ENCODE measurements at regions not wholly inside any gene's neighbourhood (a gene's known extent, or its start where the extent isn't known, plus 50 kb on each side); places are given as distances from the start of the nearest gene placed in this dataset.
"Not testable (repeated sequence)": the region's sequence is repeated elsewhere in the genome, so short reads cannot be mapped to it uniquely, and the experiment has no call there.

- no peak for DNase-seq
Observed at GRCh38 chr2:60355849-60356261, 197.6 kb downstream of the BCL11A start.

DNA sequence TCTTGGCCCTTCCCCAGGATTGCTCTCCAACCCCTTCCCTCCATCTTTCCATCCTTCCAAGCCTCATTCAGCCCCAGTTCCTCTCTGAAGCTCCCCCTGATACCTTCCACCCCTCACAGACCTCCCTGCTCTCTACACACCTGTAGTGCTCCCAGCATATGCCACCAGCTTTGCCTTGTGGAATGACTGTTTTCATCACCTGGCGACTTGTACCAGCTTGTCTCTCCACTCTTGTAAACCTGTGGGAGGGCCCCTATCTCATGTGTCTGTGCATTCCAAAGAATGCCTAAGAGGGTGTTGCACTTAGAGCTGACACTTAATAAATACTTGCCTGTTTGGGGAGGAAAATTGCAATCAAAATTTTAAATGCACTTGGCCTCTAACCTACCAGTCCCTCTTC lies 198.7 kb downstream of the BCL11A start:
- DNase-seq: no peak

- DNase-seq: no peak
Observed at GRCh38 chr2:60353863-60354262, 199.6 kb downstream of the BCL11A start.

DNA sequence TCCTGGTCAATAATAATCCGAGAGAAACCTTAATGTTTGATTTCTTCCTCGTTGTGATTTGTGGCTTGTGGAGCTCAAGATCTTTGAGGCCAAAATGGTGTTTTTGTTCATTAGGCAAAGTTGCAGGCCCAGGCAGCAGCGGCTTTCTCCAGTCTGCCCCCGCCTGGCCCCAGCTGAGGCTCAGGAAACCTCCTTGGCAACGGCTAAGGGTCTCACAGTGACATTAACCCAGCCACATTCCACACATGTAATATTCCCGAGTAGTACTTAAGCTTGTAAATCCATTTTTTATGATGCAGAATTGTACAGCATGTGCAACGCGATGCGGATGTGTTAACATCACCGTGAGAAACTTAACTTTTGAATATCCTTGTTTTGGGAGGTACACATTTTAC lies 200.1 kb downstream of the BCL11A start:
- DNase-seq: no peak

DNA sequence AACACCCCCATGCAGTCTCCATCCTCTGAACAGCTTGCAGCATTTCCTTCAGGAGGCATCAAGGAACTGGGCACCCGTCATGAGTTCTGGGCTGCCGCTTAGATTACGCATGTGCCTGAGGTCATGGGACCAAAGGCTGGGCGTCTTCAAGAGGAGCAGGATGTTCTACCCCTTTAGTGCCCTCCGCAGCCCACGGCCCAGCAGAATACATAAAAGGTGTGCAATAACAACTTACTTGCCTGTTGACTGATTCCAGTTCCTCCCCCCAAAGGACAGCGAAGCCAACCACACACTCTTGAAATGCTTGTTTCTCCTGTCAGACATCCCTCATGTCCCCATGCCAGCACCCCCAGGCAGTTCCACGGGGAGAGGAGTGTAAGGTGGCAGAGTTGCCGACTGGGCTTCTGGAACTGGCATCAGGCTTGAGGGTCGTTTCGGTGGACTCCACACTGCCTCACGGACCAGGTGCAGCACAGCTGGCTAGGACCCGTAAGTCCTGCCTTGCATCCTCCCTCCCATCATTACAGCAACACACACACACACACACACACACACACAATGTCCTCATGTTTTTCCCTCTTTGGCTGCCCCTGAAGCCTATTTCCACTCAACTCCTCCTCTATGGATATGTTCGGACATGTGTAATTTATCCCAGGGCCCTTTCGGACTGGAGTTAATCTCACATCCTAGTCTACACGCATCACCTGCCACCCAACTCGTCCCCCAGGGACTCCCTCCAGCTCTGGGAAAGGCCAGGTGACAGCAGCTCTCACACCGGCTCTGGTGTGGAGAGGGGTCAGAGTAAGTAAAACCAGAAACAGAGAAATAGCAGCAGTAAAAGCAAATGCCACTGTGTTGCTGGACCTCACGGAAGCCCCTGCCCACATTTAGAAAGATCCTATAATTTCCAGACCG lies 200.7 kb downstream of the BCL11A start:
- no peak for DNase-seq

DNA sequence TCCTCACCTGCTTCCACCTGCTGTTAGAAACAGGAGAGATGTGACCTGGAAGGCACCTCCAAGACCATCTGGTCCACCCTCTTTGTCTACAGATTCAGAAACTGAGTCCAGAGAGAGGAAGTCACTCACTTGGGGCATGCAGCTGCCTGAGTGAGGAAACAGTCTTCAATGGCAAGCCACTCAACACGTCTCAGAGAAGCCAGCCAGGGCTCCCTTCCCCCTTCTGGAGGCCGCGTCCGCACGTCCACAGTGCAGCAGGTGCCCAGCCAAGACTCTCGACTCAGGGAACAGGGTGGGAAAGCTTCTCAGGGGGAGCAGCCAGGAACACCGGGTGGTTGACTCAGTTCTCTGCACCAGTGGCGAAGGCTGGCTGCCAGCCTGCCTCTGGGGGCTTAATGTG lies 201.7 kb downstream of the BCL11A start:
- no peak for DNase-seq

DNA sequence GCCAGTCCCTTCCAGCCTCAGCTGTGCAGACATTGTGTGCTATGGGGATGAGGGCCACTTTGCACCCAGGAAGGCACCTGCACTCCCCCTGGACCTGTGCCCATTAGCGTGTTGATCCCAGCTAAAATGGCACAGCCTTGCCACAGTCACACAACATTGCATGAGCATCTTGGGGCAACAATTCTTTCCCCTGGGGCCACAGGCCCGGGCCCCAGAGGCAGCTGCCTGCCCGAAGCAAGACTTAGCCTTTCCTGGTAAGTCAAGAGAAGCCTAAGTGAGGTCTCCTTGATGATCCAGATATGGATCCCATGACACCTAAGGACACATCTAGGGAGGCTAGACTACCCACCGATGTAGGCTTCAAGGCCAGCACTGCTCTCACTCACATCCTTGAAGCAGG lies 202.1 kb downstream of the BCL11A start:
- DNase-seq: no peak

DNA sequence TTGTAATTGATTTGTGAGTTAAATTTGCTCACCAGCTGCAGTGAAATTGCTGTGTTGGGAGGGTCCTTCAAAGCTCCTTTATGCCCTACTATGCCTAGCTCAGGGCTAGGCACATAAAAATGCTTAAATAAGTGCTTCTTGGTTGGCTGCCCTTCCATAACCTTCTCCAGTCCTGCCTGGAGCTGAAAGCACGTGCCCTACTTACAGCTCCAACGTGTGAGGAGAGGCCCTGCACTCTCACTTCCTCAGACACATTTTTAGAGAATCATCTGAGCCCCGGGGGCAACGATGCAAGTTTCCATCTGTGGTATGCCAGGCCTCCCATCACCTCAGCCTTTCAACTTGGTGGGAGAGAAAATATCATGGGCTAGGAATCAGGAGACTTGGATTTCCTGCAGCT lies 202.7 kb downstream of the BCL11A start:
- DNase-seq: no peak

GRCh38 chr2:60347781-60348180 lies 205.7 kb downstream of the BCL11A start:
- no peak for DNase-seq

GRCh38 chr2:60342491-60342890 lies 211.0 kb downstream of the BCL11A start:
- not testable (repeated sequence) for DNase-seq

GRCh38 chr2:60341151-60341550 lies 212.3 kb downstream of the BCL11A start:
- DNase-seq: no peak

GRCh38 chr2:60339286-60339685 lies 214.2 kb downstream of the BCL11A start:
- DNase-seq: no peak

GRCh38 chr2:60337142-60337497 lies 216.3 kb downstream of the BCL11A start:
- DNase-seq: no peak

- no peak for DNase-seq
Observed at GRCh38 chr2:60336442-60337141, 216.9 kb downstream of the BCL11A start.

- DNase-seq: no peak
Observed at GRCh38 chr2:60335533-60336237, 217.8 kb downstream of the BCL11A start.

- DNase-seq: no peak
Observed at GRCh38 chr2:60334610-60335009, 218.8 kb downstream of the BCL11A start.

GRCh38 chr2:60333264-60333663 lies 220.2 kb downstream of the BCL11A start:
- DNase-seq: no peak

DNA sequence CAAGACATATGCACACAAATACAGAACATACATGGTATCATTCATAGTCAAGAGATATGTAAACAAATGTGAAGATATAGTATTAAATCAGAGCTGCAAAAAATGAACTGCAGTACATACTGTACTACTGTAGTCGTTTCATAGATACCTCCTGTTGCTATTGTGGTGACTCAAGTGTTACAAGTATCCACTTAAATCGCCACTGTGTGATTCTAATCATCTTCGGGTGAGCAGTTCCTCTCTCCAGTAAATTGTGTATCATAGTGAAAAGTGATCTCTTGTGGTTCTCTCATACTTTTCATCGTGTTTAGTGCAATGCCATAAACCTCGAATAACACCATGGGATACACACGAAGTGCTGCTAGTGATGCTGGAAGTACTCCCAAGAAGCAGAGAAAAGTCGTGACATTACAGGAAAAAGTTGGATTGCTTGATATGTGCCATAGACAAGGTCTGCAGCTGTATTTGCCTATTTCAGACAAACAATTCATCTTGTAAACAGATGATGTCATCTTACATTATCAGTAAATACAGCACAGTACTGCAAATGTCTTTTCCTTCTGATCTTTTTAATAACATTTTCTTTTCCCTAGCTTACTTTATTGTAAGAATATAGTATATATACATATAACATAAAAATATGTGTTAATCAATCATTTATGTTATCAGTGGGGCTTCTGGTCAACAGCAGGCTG lies 222.2 kb downstream of the BCL11A start:
- DNase-seq: peak; percentile 14

DNA sequence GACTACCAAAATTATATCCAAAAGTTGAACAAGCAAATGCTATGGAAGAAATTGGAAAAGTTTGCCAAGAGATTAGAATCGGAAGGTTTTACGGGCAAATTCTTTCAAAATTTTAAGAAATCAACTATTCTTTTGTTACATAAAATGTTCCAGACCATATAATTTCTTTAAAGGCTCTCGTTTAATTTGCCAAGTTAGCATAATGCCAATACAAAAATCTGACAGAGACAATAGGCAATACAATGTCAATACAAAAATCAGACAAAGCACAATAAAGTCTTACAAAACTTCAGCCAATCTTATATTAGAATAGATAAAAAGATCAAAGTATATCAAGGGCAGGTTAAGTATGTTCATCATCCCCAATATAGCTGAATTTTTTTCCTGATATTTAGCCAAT lies 224.2 kb downstream of the BCL11A start:
- DNase-seq: no peak

GRCh38 chr2:60324536-60324935 lies 228.9 kb downstream of the BCL11A start:
- DNase-seq: no peak

GRCh38 chr2:60321816-60322215 lies 231.6 kb downstream of the BCL11A start:
- DNase-seq: no peak

DNA sequence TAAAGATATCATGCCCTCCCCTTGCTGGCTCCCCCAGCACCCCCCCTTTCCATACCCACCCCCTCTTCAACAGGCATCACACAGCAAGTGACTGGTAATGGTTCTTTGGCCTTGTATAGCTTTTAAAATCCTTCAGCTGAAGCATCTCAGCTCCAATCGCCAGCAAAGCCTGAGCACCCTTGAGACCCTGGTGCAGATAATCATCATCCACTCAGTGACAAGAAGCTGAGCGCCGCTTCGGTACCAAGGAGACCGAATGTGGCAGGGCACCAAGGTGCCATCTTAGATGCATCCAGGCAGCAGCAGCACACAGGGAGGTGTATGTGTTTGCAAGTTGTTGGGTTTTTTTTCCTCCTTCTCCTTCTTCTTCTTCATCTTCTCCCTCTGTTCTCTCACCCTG lies 232.7 kb downstream of the BCL11A start:
- DNase-seq: no peak

- DNase-seq: no peak
Observed at GRCh38 chr2:60319031-60319547, 234.4 kb downstream of the BCL11A start.
